IMR-90 (cell line): ENCODE measurements at regions not wholly inside any gene's neighbourhood (a gene's known extent, or its start where the extent isn't known, plus 50 kb on each side); places are given as distances from the start of the nearest gene placed in this dataset.

Experiments
- BHLHE40 ChIP-seq: fragments of 150-350 bp; IDR thresholded peaks from 2 replicates; pipeline ENCODE4 v1.6.1; 2016; ENCODE audit warnings: mild to moderate bottlenecking, low read depth, low read length
- CEBPB ChIP-seq: IDR thresholded peaks from 2 replicates; pipeline ENCODE4 v1.6.1; 2012; ENCODE audit warnings: low read depth, low read length, improper control_type of control experiment
- CHD1 ChIP-seq: IDR thresholded peaks from 2 replicates; pipeline ENCODE4 v1.6.1; 2012; ENCODE audit warnings: low read depth, low read length, improper control_type of control experiment
- MAFK ChIP-seq: IDR thresholded peaks from 2 replicates; pipeline ENCODE4 v1.6.1; 2012; ENCODE audit warnings: low read depth, low read length, improper control_type of control experiment
- MAZ ChIP-seq: IDR thresholded peaks from 2 replicates; pipeline ENCODE4 v1.6.1; 2012; ENCODE audit warnings: low read depth, mild to moderate bottlenecking, low read length, improper control_type of control experiment, moderate library complexity, borderline replicate concordance
- NFE2L2 ChIP-seq: fragments of 150-350 bp; IDR thresholded peaks from 2 replicates; pipeline ENCODE4 v1.6.1; 2016; ENCODE audit warnings: low read depth, mild to moderate bottlenecking, low read length
- POLR2A ChIP-seq: IDR thresholded peaks from 2 replicates; pipeline ENCODE4 v1.6.1; 2012; ENCODE audit warnings: mild to moderate bottlenecking, low read depth, low read length
- RAD21 ChIP-seq: IDR thresholded peaks from 2 replicates; pipeline ENCODE4 v1.6.1; 2012; ENCODE audit warnings: low read length, improper control_type of control experiment
- RCOR1 ChIP-seq: IDR thresholded peaks from 2 replicates; pipeline ENCODE4 v1.6.1; 2012; ENCODE audit warnings: mild to moderate bottlenecking, low read length, improper control_type of control experiment; ENCODE audit not compliant: insufficient replicate concordance
- RFX5 ChIP-seq: IDR thresholded peaks from 2 replicates; pipeline ENCODE4 v1.8.0; 2012; ENCODE audit warnings: low read depth, mild to moderate bottlenecking, low read length, moderate library complexity
- SMC3 ChIP-seq: fragments of 150-350 bp; IDR thresholded peaks from 2 replicates; pipeline ENCODE4 v1.6.1; 2016; ENCODE audit warnings: low read depth, mild to moderate bottlenecking, antibody characterized with exemption, low read length, moderate library complexity
- TF ChIP-seq, protein P1 (sequence below): conservative IDR thresholded peaks from 2 replicates; pipeline ENCODE4 v1.5.1; 2012; ENCODE audit warnings: mild to moderate bottlenecking, low read depth, low read length, improper control_type of control experiment

DNA sequence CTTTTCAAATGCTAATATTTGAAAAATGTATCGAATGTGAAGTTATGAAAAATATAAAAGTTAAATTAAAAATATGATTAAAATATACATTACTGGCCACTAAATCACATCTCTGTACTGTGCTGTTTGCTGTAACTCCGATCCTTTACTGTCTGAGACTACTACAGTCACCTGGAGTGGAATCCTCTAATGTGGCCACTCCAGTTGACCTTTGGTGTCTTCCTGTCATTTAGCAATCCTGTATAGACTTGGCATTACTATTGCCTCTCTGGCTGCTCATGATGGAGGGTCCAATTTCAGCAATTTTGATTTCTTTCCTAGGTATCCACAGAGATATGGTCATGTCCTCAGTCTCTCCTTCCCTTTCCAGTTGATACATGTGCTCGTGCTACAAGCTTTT lies 560.0 kb downstream of the CCDC85A start:
- TF ChIP-seq, protein P1, sequence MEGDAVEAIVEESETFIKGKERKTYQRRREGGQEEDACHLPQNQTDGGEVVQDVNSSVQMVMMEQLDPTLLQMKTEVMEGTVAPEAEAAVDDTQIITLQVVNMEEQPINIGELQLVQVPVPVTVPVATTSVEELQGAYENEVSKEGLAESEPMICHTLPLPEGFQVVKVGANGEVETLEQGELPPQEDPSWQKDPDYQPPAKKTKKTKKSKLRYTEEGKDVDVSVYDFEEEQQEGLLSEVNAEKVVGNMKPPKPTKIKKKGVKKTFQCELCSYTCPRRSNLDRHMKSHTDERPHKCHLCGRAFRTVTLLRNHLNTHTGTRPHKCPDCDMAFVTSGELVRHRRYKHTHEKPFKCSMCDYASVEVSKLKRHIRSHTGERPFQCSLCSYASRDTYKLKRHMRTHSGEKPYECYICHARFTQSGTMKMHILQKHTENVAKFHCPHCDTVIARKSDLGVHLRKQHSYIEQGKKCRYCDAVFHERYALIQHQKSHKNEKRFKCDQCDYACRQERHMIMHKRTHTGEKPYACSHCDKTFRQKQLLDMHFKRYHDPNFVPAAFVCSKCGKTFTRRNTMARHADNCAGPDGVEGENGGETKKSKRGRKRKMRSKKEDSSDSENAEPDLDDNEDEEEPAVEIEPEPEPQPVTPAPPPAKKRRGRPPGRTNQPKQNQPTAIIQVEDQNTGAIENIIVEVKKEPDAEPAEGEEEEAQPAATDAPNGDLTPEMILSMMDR, result no peak
- TF ChIP-seq CEBPB (no peak), MAFK (no peak), POLR2A (no peak), SMC3 (no peak), RAD21 (no peak), RFX5 (no peak), BHLHE40 (no peak), MAZ (no peak), NFE2L2 (no peak), CHD1 (no peak), RCOR1 (no peak)
